HG02852 (cell line): ENCODE measurements at regions not wholly inside any gene's neighbourhood (a gene's known extent, or its start where the extent isn't known, plus 50 kb on each side); places are given as distances from the start of the nearest gene placed in this dataset.
"Not testable (repeated sequence)": the region's sequence is repeated elsewhere in the genome, so short reads cannot be mapped to it uniquely, and the experiment has no call there.

Experiments used
- ATAC-seq: cut with Tn5 transposase; IDR thresholded peaks from one replicate; pipeline ENCODE4 v1.9.1; 2021; ENCODE audit warnings: mild to moderate bottlenecking, moderate library complexity; ENCODE audit not compliant: unreplicated experiment

- ATAC-seq, result no peak
These were observed 193.4 kb upstream of the VWC2 start for GRCh38 chr7:49580000-49580399.

DNA sequence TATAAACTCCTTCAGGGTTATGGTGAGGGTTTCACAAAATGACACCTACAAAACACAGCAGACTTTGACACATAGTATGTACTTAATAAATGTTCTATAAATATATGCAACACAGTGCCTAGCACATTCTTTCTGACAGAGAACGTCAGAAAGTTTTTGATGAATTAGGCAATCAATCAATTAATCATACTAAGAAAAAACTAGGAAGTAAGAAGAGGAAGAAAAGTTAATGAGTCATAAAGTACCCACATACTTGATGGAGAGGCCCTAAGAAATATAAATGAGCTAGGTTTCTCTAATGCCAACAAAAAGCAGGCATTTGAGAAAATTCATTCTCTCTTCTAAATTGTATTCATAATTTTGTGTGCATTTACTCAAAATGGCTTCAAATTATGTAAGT, 192.7 kb upstream of the VWC2 start:
- ATAC-seq, result no peak

DNA sequence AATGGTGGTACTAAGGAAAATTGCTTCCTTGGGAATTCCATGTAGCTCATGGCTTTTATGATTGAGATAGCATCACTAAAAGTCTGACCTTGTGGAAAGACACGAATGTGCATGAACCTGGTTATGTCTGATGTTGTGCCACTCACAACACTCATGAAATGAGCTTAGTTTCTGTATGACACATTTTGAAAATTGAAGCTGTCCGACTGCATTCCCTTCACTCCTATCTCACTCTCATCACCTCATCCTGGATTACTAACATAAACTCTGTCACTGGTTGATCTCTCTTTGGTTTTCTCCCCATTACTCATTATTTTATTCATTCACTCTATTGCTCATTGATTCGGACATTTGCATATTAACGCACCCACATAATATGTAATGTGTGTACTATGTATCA, 190.0 kb upstream of the VWC2 start:
- no peak for ATAC-seq

GRCh38 chr7:49596701-49597491, 176.5 kb upstream of the VWC2 start:
- ATAC-seq, result no peak

DNA sequence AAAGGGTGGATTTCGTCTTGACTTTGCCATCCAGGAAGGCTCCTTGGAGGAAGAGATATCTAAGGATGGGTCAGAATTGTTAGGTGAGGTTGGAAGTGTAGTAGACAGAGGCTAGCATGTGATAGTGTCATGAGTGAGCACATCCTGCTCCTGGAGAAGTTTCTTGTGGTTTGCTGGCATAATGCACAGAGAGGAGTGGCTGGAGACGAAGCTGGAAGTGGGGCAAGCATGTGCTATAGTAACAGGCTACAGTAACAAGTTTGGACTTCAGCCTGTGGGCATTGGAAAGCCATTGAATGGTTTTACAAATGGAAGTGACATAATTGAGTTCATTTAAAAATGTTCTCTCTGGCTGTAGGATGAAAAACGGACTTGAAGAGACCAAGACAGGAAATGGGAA, 175.6 kb upstream of the VWC2 start:
- ATAC-seq, result no peak

GRCh38 chr7:49611951-49612350, 161.5 kb upstream of the VWC2 start:
- ATAC-seq, result no peak

DNA sequence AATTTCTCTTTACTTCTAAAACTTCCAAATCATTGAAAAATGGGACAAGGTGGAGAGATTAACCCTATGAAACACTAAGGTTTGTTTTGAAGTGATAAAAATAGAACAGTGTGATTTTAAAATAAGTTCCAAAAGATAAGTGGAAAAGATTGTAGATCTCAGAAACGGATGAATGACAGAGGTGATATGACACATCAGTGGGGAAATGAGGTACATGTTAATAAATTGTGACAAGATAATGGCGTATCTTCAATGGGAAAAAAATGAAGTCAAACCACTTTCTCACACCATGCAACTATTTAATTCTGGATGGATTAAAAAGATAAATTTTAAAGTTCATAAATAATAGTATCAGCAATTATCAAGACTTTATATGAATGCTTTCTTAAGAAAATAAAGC, 159.7 kb upstream of the VWC2 start:
- ATAC-seq, result no peak

GRCh38 chr7:49614974-49615373, 158.5 kb upstream of the VWC2 start:
- not testable (repeated sequence) for ATAC-seq

DNA sequence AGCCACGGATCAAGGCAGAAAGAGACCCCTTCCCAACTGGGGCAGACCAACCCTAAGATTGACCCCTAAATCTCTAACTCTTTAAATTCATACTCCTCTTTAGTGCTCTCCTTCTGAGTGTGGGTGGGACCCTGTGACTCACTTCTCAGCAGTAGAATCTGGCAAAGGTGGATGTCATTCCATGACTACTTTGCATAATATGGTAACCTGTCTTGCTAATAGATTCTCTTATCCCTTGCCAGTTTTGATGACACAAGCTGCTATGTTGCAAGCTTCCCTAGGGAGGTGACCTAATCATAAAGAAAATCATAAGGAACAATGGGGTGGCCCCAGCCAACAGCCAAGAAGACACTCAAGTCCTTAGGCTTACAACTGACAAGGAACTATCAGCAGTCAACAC, 155.4 kb upstream of the VWC2 start:
- ATAC-seq, result no peak

- ATAC-seq, result no peak
These were observed 149.5 kb upstream of the VWC2 start for GRCh38 chr7:49623943-49624342.

DNA sequence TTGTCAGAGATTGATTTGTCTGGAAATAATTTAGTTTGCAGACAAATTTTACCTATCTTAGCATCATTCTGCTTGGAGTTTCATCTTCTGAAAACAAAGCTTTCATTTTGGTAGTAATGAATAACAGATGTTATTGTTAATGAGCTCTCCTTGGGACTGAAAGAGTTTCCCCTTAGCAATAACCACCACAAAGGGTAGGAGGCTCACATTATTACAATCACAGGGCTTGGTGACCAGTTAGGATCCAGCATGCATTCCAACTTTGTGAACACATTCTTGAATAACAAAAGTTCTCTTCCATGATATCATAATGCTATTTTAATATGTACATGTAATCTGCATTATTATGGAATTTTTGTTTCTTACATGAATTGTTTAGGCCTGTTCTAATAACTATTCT, 148.8 kb upstream of the VWC2 start:
- no peak for ATAC-seq

GRCh38 chr7:49630513-49630912, 142.9 kb upstream of the VWC2 start:
- ATAC-seq, result no peak

- ATAC-seq, result no peak
These were observed 142.2 kb upstream of the VWC2 start for GRCh38 chr7:49631071-49631815.

- no peak for ATAC-seq
These were observed 141.5 kb upstream of the VWC2 start for GRCh38 chr7:49631960-49632359.

- ATAC-seq, result no peak
These were observed 137.6 kb upstream of the VWC2 start for GRCh38 chr7:49635800-49636199.

- ATAC-seq, result no peak
These were observed 137.0 kb upstream of the VWC2 start for GRCh38 chr7:49636400-49636799.

GRCh38 chr7:49638166-49638565, 135.3 kb upstream of the VWC2 start:
- ATAC-seq, result no peak

DNA sequence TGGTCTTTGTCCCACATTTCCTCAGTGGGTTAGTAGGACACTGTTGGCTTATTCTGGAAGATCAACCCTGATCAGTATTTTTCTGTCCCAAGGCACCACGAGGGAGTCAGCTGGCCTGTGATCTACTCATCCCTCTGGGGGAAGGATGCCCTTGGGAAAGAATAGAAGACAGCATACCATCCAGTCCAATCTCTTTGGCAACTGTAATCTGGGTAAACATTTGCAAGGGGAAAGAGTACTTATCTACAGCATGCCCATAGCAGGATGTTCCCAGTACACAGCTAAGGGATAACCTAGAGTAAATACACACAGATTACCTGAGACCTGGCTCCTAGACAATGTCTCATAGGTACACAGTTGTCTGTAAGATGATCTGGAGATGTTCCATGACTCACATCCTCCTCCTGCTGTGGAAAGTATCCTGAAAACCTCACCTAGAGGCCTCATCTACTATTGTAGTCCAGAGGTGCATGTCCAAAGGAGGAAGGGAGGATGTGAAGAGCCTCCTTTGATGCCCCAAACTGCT, 134.3 kb upstream of the VWC2 start:
- no peak for ATAC-seq

GRCh38 chr7:49639808-49640207, 133.6 kb upstream of the VWC2 start:
- peak; percentile 54 for ATAC-seq

- ATAC-seq, result no peak
These were observed 130.1 kb upstream of the VWC2 start for GRCh38 chr7:49643321-49643720.

DNA sequence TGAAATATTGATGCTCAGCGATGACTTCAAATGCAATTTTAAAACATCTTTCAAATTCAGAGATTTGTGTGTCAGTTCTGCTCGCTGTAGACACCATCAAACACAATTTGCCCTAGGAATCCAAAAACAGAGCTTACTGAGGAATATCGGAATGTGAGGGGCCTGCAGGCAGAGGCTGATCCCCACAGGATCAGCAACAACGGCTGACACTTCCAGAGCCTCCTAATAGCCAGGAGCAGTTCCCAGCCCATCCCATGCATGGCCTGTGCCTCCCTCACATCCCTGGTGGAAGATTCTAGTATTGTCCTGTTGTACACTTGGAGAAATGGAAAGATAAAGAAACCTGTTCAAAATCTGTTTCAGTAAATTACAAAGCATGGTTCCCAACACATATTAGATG, 129.7 kb upstream of the VWC2 start:
- no peak for ATAC-seq
